Activated CD4-positive, alpha-beta T cell treated with anti-CD3 and anti-CD28 coated beads for 4 hours (primary cell): ENCODE measurements at regions not wholly inside any gene's neighbourhood (a gene's known extent, or its start where the extent isn't known, plus 50 kb on each side); places are given as distances from the start of the nearest gene placed in this dataset.
"Not testable (repeated sequence)": the region's sequence is repeated elsewhere in the genome, so short reads cannot be mapped to it uniquely, and the experiment has no call there.

ENCODE experiments used
- DNase-seq, 2 donors: peaks; one replicate each; pipeline ENCODE4 v3.0.0-alpha.2; 2020

GRCh38 chr1:56145581-56145980 is 433.8 kb downstream of the PLPP3 start:
- no peak for DNase-seq

GRCh38 chr1:56142301-56142700 is 437.1 kb downstream of the PLPP3 start:
- no peak for DNase-seq

- DNase-seq, result no peak
Measured at GRCh38 chr1:56139836-56140235, 439.5 kb downstream of the PLPP3 start.

- no peak for DNase-seq
Measured at GRCh38 chr1:56137521-56138505, 441.6 kb downstream of the PLPP3 start.

- no peak for DNase-seq
Measured at GRCh38 chr1:56137090-56137489, 442.3 kb downstream of the PLPP3 start.

GRCh38 chr1:56135864-56136147 is 443.6 kb downstream of the PLPP3 start:
- no peak for DNase-seq

- no peak for DNase-seq
Measured at GRCh38 chr1:56135069-56135863, 444.1 kb downstream of the PLPP3 start.

- DNase-seq, result no peak
Measured at GRCh38 chr1:56133522-56134472, 445.6 kb downstream of the PLPP3 start.

- DNase-seq, result no peak
Measured at GRCh38 chr1:56132520-56132919, 446.8 kb downstream of the PLPP3 start.

GRCh38 chr1:56129837-56130236 is 449.5 kb downstream of the PLPP3 start:
- no peak for DNase-seq

- no peak for DNase-seq
Measured at GRCh38 chr1:56125316-56125715, 454.0 kb downstream of the PLPP3 start.

GRCh38 chr1:56123826-56124225 is 455.5 kb downstream of the PLPP3 start:
- DNase-seq, result no peak

GRCh38 chr1:56123421-56123820 is 455.9 kb downstream of the PLPP3 start:
- DNase-seq, result no peak

GRCh38 chr1:56120021-56120420 is 459.3 kb downstream of the PLPP3 start:
- DNase-seq, result no peak

- not testable (repeated sequence) for DNase-seq
Measured at GRCh38 chr1:56118676-56119075, 460.7 kb downstream of the PLPP3 start.

- DNase-seq, result no peak
Measured at GRCh38 chr1:56115701-56116100, 463.7 kb downstream of the PLPP3 start.

- no peak for DNase-seq
Measured at GRCh38 chr1:56113679-56114078, 465.7 kb downstream of the PLPP3 start.

GRCh38 chr1:56107275-56107638 is 472.1 kb downstream of the PLPP3 start:
- DNase-seq, result no peak

GRCh38 chr1:56106531-56107274 is 472.7 kb downstream of the PLPP3 start:
- no peak for DNase-seq

- no peak for DNase-seq
Measured at GRCh38 chr1:56105397-56105796, 474.0 kb downstream of the PLPP3 start.

GRCh38 chr1:56099766-56100265 is 479.5 kb downstream of the PLPP3 start:
- DNase-seq, result no peak

- no peak for DNase-seq
Measured at GRCh38 chr1:56098946-56099345, 480.4 kb downstream of the PLPP3 start.
